Stimulated activated CD8-positive, alpha-beta memory T cell treated with anti-CD3 and anti-CD28 coated beads, Interleukin-4, amount 100 ng/mL, for 4 hours (primary cell): ENCODE measurements at regions not wholly inside any gene's neighbourhood (a gene's known extent, or its start where the extent isn't known, plus 50 kb on each side); places are given as distances from the start of the nearest gene placed in this dataset.

ENCODE experiments used
- DNase-seq, 2 donors: peaks; one replicate each; pipeline ENCODE4 v3.0.0-alpha.2; 2020; ENCODE audit warnings: low read depth in 2 of 2, low spot score in 1 of 2

DNA sequence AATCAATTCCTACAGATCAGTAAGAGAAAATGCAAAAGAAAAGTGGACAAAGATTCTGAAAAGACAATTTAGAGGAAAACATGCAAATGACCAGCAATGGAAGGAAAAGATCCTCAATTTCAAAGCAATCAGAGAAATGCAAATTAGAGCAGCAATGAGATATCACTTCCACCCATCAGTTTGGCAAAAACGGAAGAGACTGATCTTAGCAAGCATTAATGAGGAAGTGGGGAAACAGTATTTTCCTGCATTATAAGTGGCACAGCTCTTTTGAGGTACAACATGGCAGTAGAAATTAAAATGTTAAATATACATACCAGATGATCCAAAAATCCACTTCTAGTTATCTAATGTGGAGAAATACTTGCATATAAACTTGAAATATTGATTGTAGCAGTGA lies 69.1 kb upstream of the SLC7A1 start:
- DNase-seq: no peak

DNA sequence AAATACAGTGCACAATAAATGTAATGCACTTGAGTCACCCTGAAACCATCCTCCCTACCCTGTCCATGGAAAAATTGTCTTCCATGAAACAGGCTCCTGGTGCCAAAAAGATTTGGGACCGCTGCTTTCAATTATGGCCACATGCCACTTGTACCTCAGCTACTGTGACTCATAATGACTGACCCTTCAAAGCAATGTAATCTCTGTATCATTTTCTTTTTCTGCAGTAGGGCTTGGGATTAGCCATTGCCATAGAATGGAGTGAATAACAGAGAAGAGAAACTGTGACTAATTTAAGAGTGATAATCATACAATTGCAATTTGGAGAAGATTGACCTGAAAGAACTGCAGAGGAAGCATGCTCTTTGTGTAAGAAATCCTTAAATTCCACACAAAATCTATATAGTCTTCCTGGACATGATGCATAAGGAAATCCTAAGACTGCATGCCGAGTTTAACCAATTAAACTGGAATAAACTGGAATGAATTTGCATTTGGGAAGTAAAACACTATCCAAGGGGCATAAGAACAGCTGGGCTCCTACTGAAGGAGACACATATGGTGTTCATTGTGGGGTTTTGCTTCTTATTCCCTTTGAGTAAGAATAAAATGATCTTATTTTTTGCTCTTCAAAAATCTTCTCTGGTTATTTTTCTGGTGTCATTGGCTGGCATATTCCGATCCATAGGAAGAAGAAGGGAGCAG lies 59.5 kb upstream of the SLC7A1 start:
- DNase-seq: no peak

- DNase-seq: no peak
These were observed 58.9 kb upstream of the SLC7A1 start for GRCh38 chr13:29654384-29654783.

- DNase-seq: no peak
These were observed 53.3 kb upstream of the SLC7A1 start for GRCh38 chr13:29648760-29649159.
